Cerebellar nuclear complex (tissue), 1 donor: ENCODE measurements at regions not wholly inside any gene's neighbourhood (a gene's known extent, or its start where the extent isn't known, plus 50 kb on each side); places are given as distances from the start of the nearest gene placed in this dataset.
"Not testable (repeated sequence)": the region's sequence is repeated elsewhere in the genome, so short reads cannot be mapped to it uniquely, and the experiment has no call there.

ENCODE experiments used
- DNase-seq, 2 experiments: peaks; one replicate each; lab custom pipeline; 2025; lab: John Stamatoyannopoulos, UW

DNA sequence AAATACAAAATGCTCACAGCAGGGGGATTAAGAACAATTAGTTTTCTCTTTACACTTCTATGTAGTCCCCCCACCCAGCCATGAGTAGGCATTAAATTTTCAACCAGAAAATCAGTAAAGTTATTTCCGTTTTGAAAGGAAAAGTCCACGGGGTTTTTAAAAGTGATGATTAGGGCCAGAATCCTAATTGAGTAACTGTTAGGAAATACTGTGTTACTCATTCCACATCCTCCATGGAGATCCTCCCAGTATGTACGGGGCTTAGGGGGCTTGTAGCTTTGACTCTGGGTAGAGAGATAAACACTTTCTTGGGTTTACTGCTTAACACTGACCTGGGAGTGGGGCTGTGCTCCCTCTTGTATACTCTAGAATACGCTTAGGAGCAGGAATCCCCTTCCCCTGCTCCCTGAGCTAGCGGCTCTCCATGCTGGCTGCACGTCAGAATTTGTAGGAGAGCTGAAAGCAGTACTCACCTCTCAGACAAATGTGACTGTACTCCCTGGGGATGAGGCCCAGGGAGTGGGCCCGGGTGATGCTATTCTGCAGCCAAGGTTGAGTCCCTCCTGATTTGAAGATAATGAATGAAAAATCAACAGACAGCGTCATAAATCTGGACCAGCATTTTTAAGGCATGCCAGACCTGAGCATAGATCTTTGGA lies 100.5 kb downstream of the SLC4A3 start:
- no peak for DNase-seq

GRCh38 chr2:219728991-219729487 lies 101.6 kb downstream of the SLC4A3 start:
- no peak for DNase-seq

GRCh38 chr2:219731173-219731572 lies 103.7 kb downstream of the SLC4A3 start:
- DNase-seq = no peak

DNA sequence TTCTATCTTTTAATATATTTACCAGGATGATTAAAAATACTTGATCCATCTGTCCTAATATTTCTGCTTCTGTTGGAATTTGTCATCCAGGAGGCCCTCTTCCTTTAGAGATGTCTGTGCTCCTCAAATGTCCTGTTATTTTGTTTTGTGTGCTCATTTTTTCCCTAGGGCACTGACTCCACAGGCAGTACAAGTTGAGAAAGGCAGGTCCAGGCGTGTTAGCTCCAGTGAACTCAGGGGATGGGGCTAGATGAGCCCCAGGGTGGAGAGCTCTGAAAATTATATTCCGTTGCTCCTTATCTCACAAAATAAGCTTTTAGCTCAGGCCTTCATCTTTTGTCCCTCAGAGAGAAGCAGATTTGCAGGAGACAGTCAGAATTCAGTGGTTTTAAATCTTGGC lies 105.7 kb downstream of the SLC4A3 start:
- DNase-seq = no peak

GRCh38 chr2:219733746-219734145 lies 106.3 kb downstream of the SLC4A3 start:
- DNase-seq = no peak

- DNase-seq = no peak
Measured at GRCh38 chr2:219736209-219736608, 108.8 kb downstream of the SLC4A3 start.

GRCh38 chr2:219737270-219737691 lies 109.9 kb downstream of the SLC4A3 start:
- DNase-seq = no peak

- no peak for DNase-seq
Measured at GRCh38 chr2:219739066-219739465, 111.6 kb downstream of the SLC4A3 start.

- no peak for DNase-seq
Measured at GRCh38 chr2:219739866-219740440, 112.5 kb downstream of the SLC4A3 start.

DNA sequence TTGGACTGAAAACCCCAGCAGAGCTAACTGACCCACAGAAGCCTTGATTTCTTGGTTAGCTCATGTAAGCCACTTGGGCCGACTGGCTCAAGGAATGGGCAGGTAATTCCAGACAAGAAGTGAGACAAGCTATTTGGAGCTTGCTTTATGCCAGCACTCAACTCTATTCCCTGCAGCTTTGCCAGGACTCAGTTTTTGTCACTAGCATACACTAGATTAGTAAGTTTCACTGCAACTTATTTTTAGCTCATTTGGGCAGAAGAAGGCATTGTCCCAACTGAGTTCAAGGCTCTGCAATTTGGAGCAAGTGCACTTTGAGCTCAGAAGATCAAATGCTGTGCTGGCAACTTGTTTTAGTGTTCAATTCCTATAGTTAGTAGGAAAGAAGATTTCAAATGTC lies 116.1 kb downstream of the SLC4A3 start:
- no peak for DNase-seq

DNA sequence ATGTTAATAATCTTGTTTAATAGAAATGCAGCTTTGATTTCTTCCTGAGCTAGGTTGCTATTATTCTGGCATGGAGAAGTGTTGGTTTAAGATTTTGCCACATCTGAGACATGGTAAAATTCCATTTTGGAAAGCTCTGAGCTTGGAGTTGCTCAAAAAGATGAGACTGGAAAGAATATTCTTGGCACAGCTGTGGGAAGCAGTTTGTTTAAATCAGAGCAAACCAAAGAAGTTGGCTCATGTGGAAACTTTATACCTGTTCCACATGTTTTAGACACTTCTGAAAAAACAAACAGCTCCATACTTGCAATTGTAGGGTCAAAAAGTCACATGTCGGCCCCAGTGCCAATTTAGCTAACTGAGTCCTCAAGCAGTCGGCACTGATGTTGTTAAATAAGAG lies 116.6 kb downstream of the SLC4A3 start:
- no peak for DNase-seq

- no peak for DNase-seq
Measured at GRCh38 chr2:219744600-219744999, 117.2 kb downstream of the SLC4A3 start.

- DNase-seq = no peak
Measured at GRCh38 chr2:219747637-219748036, 120.2 kb downstream of the SLC4A3 start.

GRCh38 chr2:219748671-219749570 lies 121.5 kb downstream of the SLC4A3 start:
- DNase-seq = no peak

DNA sequence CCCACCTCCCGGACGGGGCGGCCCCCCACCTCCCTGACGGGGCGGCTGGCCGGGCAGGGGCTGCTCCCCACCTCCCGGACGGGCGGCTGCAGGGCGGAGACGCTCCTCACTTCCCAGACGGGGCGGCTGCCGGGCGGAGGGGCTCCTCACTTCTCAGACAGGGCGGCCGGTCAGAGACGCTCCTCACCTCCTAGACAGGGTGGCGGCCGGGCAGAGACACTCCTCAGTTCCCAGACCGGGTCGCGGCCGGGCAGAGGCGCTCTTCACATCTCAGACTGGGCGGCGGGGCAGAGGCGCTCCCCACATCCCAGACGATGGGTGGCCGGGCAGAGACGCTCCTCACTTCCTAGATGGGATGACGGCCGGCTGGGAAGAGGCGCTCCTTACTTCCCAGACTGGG lies 123.7 kb downstream of the SLC4A3 start:
- not testable (repeated sequence) for DNase-seq

GRCh38 chr2:219752726-219753125 lies 125.3 kb downstream of the SLC4A3 start:
- no peak for DNase-seq

DNA sequence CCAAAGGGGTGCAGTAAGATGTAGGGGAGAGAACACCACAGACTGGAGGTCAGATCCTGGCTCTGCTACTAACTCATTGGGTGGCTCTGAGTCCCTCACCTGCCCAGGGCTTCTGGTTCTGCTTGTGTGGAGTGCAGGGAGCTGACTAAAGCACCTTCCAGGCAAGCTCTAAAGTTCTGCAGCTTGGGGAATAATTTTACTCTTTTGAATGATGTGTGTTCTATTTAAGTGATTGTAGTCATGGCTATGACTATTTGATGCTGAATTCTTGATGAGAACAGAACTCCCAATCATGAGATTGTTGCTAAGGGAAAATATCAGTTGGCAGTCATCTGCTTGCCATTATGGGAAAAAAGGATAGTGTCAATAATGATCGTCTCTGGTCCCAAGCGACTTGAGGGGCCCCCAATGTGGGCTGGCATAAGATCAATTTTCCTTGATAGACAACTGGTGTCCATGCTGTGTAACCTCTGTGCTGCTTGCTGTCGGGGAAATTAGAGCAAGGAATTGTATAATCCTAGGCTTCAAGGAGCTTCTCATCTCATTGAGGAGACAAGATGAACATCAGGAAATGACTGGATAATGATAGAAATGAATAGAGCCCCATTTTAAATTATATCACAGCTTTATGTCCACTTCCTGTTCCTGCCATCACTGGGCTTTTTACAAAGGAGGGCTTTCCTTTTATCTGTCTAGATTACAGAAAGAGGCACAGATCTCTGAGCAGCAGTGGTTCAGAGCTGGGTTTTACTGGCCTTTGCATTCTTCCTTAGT lies 131.7 kb downstream of the SLC4A3 start:
- no peak for DNase-seq

- DNase-seq = no peak
Measured at GRCh38 chr2:219759801-219760200, 132.4 kb downstream of the SLC4A3 start.

DNA sequence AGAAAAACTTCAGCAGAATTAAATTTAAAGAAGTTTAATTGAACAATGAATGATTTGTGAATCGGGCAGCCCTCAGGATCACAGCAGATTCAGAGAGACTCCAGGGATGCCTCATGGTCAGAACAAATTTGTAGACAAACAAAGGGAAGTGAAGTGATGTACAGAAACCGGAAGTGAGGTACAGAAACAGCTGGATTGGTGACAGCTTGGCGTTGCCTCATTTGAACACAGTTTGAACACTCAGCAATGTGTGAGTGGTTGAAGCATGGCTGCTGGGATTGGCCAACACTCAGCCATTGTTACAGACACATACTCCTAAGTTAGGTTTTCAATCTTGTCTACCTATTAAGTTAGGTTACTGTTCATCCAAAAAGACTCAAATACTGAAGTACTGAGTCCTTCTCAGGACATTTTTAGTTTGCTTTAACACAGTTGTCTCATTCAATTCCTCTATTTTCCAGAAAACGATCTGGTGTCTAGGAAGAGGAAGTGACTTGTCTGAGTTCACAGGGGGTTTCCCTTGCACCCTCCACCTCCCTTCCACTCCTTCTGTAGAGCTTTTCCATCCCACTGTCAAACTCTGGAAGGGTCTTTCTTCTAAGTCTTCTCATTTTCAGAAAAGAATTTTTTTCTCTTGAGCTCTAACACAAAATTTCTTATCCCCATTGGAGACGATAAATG lies 137.9 kb downstream of the SLC4A3 start:
- DNase-seq = no peak

GRCh38 chr2:219766658-219767057 lies 139.2 kb downstream of the SLC4A3 start:
- DNase-seq = no peak
